ENCODE measurements at regions not wholly inside any gene's neighbourhood (a gene's known extent, or its start where the extent isn't known, plus 50 kb on each side); places are given as distances from the start of the nearest gene placed in this dataset.
A peak's percentile ranks its signal among the peaks of the same experiment; 100 is the strongest.

DNA sequence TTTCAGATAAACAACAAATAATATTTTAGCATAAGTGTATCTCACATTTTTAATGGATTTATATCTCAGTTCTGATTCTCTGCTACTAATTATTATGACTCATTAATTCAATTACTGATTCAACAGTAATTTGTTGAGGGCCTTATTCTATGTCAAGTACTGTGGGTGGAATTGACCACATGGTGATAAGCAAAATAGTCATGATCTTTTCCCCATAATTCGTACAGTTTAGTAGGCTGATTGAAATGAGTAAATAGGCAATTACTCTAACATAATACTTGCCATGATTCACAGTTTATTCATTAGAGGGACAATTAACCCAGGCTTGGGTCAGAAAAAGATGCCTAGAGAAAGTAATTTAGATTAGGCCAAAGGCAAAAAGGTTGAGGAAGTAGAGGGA, 60.9 kb upstream of the SLC4A7 start:
- H3K27ac Mint-ChIP-seq (ENCODE audit: low read depth, unreplicated experiment), result peak overlapping the region; percentile 75
- ChIA-PET POLR2A (interaction anchor here (0.9 to 3.0 kb wide), 4 partner anchors 9 to 62 kb away, joined by 4 to 33 read pairs (median 10); partner anchors contain the start of gene SLC4A7), CTCF (interaction anchor here (1.0 kb wide), 2 partner anchors 87 to 135 kb away, joined by 3 read pairs; no protein-coding TSS in a partner anchor)
- TF ChIP-seq, protein P1, sequence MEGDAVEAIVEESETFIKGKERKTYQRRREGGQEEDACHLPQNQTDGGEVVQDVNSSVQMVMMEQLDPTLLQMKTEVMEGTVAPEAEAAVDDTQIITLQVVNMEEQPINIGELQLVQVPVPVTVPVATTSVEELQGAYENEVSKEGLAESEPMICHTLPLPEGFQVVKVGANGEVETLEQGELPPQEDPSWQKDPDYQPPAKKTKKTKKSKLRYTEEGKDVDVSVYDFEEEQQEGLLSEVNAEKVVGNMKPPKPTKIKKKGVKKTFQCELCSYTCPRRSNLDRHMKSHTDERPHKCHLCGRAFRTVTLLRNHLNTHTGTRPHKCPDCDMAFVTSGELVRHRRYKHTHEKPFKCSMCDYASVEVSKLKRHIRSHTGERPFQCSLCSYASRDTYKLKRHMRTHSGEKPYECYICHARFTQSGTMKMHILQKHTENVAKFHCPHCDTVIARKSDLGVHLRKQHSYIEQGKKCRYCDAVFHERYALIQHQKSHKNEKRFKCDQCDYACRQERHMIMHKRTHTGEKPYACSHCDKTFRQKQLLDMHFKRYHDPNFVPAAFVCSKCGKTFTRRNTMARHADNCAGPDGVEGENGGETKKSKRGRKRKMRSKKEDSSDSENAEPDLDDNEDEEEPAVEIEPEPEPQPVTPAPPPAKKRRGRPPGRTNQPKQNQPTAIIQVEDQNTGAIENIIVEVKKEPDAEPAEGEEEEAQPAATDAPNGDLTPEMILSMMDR (IDR thresholded peaks at IDR 0.05; ENCODE audit: unreplicated experiment), result no peak
- no peaks in the 10 kb centered on the region for H3K27me3 Mint-ChIP-seq (ENCODE audit: insufficient read depth, unreplicated experiment)
- H3K4me3 Mint-ChIP-seq (ENCODE audit: unreplicated experiment), result no peak overlapping the region
- peaks cover 14% of the 10 kb centered on the region for H3K4me1 Mint-ChIP-seq (ENCODE audit: insufficient read depth, unreplicated experiment)
- no TSS peak for BruUV-seq (replicated peaks)
- no peak for DNase-seq (ENCODE audit: unreplicated experiment)
- no peaks in the 10 kb centered on the region for H3K36me3 Mint-ChIP-seq (ENCODE audit: insufficient read depth, unreplicated experiment)
- no peaks in the 10 kb centered on the region for H3K9me3 Mint-ChIP-seq (ENCODE audit: unreplicated experiment)
- intact Hi-C loops (cut with micrococcal nuclease), result no loop called here

DNA sequence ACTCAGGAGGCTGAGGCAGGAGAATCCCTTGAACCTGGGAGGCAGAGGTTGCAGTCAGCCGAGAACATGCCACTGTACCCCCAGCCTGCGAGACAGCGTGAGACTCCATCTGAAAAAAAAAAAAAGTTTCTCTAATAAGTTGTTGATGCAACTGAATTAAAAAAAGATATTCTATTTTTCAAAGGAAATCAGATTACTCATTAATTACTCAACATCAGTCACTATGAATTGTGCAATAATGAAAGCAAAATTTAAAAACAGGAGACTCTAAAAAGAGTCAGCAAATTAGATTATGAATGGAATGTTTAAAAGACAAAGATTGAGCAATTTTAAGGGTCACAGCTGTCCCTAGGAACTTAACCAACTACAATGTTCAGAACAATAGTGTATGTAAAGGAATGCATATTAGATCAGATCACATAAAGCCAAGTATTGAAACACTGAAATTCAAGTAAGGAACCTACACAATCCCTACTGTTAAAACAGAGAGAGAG, 60.2 kb upstream of the SLC4A7 start:
- no peaks in the 10 kb centered on the region for H3K36me3 Mint-ChIP-seq (ENCODE audit: insufficient read depth, unreplicated experiment)
- H3K4me3 Mint-ChIP-seq (ENCODE audit: unreplicated experiment), result no peak overlapping the region
- ChIA-PET CTCF (no interaction called here), POLR2A (interaction anchor here (0.6 to 3.0 kb wide), 5 partner anchors 10 to 790 kb away, joined by 3 to 33 read pairs (median 4); partner anchors contain the start of gene SLC4A7)
- TF ChIP-seq, protein P1 (IDR thresholded peaks at IDR 0.05; ENCODE audit: unreplicated experiment), result no peak
- peak; percentile 76 for DNase-seq (ENCODE audit: unreplicated experiment)
- peak overlapping the region; percentile 75 for H3K27ac Mint-ChIP-seq (ENCODE audit: low read depth, unreplicated experiment)
- intact Hi-C loops (cut with micrococcal nuclease), result no loop called here
- no peaks in the 10 kb centered on the region for H3K27me3 Mint-ChIP-seq (ENCODE audit: insufficient read depth, unreplicated experiment)
- no TSS peak for BruUV-seq (replicated peaks)
- H3K9me3 Mint-ChIP-seq (ENCODE audit: unreplicated experiment), result no peaks in the 10 kb centered on the region
- peaks cover 14% of the 10 kb centered on the region for H3K4me1 Mint-ChIP-seq (ENCODE audit: insufficient read depth, unreplicated experiment)

DNA sequence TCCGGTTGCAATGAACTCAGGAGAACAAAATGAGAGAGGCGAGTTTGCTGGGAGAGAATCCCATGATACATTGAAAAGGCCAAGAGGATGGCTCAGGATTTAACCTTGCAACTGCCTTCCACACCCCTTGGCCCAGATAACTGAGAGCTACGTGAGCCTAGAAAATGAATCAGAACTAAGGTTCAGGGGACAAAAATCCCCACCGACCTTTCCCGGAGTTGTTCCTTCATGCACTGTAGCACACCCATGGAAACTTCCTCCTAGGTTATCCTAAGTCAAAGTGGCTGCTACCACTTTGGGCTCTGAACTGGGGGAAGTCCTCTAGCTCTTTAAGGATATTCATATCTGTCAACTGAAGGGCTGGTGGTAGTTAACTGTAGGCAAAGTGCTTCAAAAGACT, 58.3 kb upstream of the SLC4A7 start:
- TF ChIP-seq, protein P1 (IDR thresholded peaks at IDR 0.05; ENCODE audit: unreplicated experiment), result no peak
- ChIA-PET POLR2A (interaction anchor here (0.5 to 3.0 kb wide), 2 partner anchors 8 to 56 kb away, joined by 3 to 33 read pairs; no protein-coding TSS in a partner anchor), CTCF (interaction anchor here (0.6 kb wide), 1 partner anchor 34 kb away, joined by 3 read pairs; no protein-coding TSS in a partner anchor)
- intact Hi-C loops (cut with micrococcal nuclease), result no loop called here
- Mint-ChIP-seq H3K27ac (ENCODE audit: low read depth, unreplicated experiment) (no peak overlapping the region), H3K4me1 (ENCODE audit: insufficient read depth, unreplicated experiment) (peaks cover 14% of the 10 kb centered on the region), H3K4me3 (ENCODE audit: unreplicated experiment) (no peak overlapping the region), H3K36me3 (ENCODE audit: insufficient read depth, unreplicated experiment) (no peaks in the 10 kb centered on the region), H3K9me3 (ENCODE audit: unreplicated experiment) (no peaks in the 10 kb centered on the region), H3K27me3 (ENCODE audit: insufficient read depth, unreplicated experiment) (no peaks in the 10 kb centered on the region)
- BruUV-seq (replicated peaks), result no TSS peak
- no peak for DNase-seq (ENCODE audit: unreplicated experiment)

DNA sequence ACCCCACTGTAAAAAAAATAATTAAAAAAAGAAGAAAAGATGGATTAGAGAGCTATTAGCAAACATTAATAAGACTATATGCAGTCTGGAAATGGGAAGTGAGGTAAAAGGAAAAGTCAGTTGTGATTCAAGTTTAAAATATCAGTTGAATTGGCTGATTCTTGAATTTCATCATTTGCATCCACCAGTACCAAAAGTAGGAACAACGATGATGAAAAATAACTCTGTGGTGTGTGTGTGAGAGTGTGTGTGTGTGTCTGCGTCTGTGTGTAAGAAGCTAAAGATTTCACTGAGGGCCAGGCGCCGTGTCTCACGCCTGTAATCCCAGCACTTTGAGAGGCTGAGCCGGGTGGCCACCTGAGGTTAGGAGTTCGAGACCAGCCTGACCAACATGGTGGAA, 56.0 kb upstream of the SLC4A7 start:
- Mint-ChIP-seq H3K36me3 (ENCODE audit: insufficient read depth, unreplicated experiment) (peaks cover 2% of the 10 kb centered on the region), H3K4me1 (ENCODE audit: insufficient read depth, unreplicated experiment) (peaks cover 26% of the 10 kb centered on the region), H3K4me3 (ENCODE audit: unreplicated experiment) (no peak overlapping the region), H3K9me3 (ENCODE audit: unreplicated experiment) (no peaks in the 10 kb centered on the region), H3K27me3 (ENCODE audit: insufficient read depth, unreplicated experiment) (no peaks in the 10 kb centered on the region), H3K27ac (ENCODE audit: low read depth, unreplicated experiment) (no peak overlapping the region)
- TF ChIP-seq, protein P1 (IDR thresholded peaks at IDR 0.05; ENCODE audit: unreplicated experiment), result no peak
- intact Hi-C loops (cut with micrococcal nuclease), result no loop called here
- CTCF ChIA-PET, result interaction anchor here (0.7 kb wide), 1 partner anchor 128 kb away, joined by 3 read pairs; no protein-coding TSS in a partner anchor
- no peak for DNase-seq (ENCODE audit: unreplicated experiment)
- no TSS peak for BruUV-seq (replicated peaks)
- POLR2A ChIA-PET, result interaction anchor here (0.5 to 1.4 kb wide), 3 partner anchors 12 to 18 kb away, joined by 3 to 5 read pairs (median 3); no protein-coding TSS in a partner anchor

Data from MCF 10A (cell line).